NCI-H526 (cell line): ENCODE measurements at regions not wholly inside any gene's neighbourhood (a gene's known extent, or its start where the extent isn't known, plus 50 kb on each side); places are given as distances from the start of the nearest gene placed in this dataset.
"Not testable (repeated sequence)": the region's sequence is repeated elsewhere in the genome, so short reads cannot be mapped to it uniquely, and the experiment has no call there.

Experiments used
- DNase-seq, 2 experiments: peaks; one replicate each; lab custom pipeline; 2025; lab: John Stamatoyannopoulos, UW

- DNase-seq: no peak
These were observed 671.9 kb downstream of the RWDD3 start for GRCh38 chr1:95905818-95906395.

- DNase-seq: not testable (repeated sequence)
These were observed 677.7 kb downstream of the RWDD3 start for GRCh38 chr1:95911739-95912138.

- peak in 1 of 2 experiments; percentile 33 for DNase-seq
These were observed 682.6 kb downstream of the RWDD3 start for GRCh38 chr1:95916616-95917015.

- DNase-seq: no peak
These were observed 690.7 kb downstream of the RWDD3 start for GRCh38 chr1:95924684-95925083.

- no peak for DNase-seq
These were observed 692.3 kb downstream of the RWDD3 start for GRCh38 chr1:95926331-95926730.

GRCh38 chr1:95927061-95927460 lies 693.1 kb downstream of the RWDD3 start:
- no peak for DNase-seq

GRCh38 chr1:95935719-95936118 lies 701.7 kb downstream of the RWDD3 start:
- DNase-seq: no peak

- DNase-seq: no peak
These were observed 707.2 kb downstream of the RWDD3 start for GRCh38 chr1:95941121-95941798.

- no peak for DNase-seq
These were observed 714.0 kb downstream of the RWDD3 start for GRCh38 chr1:95948023-95948422.

GRCh38 chr1:95951371-95952102 lies 717.5 kb downstream of the RWDD3 start:
- DNase-seq: no peak

- peak in 1 of 2 experiments; percentile 56 for DNase-seq
These were observed 719.0 kb downstream of the RWDD3 start for GRCh38 chr1:95953015-95953414.

- no peak for DNase-seq
These were observed 720.6 kb downstream of the RWDD3 start for GRCh38 chr1:95954585-95954984.

- DNase-seq: no peak
These were observed 722.2 kb downstream of the RWDD3 start for GRCh38 chr1:95956215-95956614.

- no peak for DNase-seq
These were observed 723.7 kb downstream of the RWDD3 start for GRCh38 chr1:95957748-95958147.

- DNase-seq: no peak
These were observed 732.9 kb downstream of the RWDD3 start for GRCh38 chr1:95966866-95967265.

- DNase-seq: no peak
These were observed 740.6 kb downstream of the RWDD3 start for GRCh38 chr1:95974586-95974985.

GRCh38 chr1:95982711-95983110 lies 738.9 kb upstream of the PTBP2 start:
- DNase-seq: no peak

- DNase-seq: no peak
These were observed 737.8 kb upstream of the PTBP2 start for GRCh38 chr1:95983831-95984230.

GRCh38 chr1:95984798-95985374 lies 736.7 kb upstream of the PTBP2 start:
- no peak for DNase-seq

- DNase-seq: no peak
These were observed 731.6 kb upstream of the PTBP2 start for GRCh38 chr1:95990033-95990432.

GRCh38 chr1:95991787-95992520 lies 729.6 kb upstream of the PTBP2 start:
- no peak for DNase-seq

GRCh38 chr1:95994643-95995042 lies 726.9 kb upstream of the PTBP2 start:
- DNase-seq: no peak
